ENCODE measurements at regions not wholly inside any gene's neighbourhood (a gene's known extent, or its start where the extent isn't known, plus 50 kb on each side); places are given as distances from the start of the nearest gene placed in this dataset.

GRCh38 chr21:27722095-27722494 lies 755.2 kb upstream of the ADAMTS5 start:
- DNase-seq (ENCODE audit: low read depth in 2 of 2): no peak

- DNase-seq (ENCODE audit: low read depth in 2 of 2): no peak
Measured at GRCh38 chr21:27721675-27722074, 754.8 kb upstream of the ADAMTS5 start.

GRCh38 chr21:27719226-27719625 lies 752.3 kb upstream of the ADAMTS5 start:
- DNase-seq (ENCODE audit: low read depth in 2 of 2): no peak

GRCh38 chr21:27715131-27715530 lies 748.2 kb upstream of the ADAMTS5 start:
- DNase-seq (ENCODE audit: low read depth in 2 of 2): no peak

GRCh38 chr21:27713154-27714109 lies 746.5 kb upstream of the ADAMTS5 start:
- DNase-seq (ENCODE audit: low read depth in 2 of 2): no peak

- DNase-seq (ENCODE audit: low read depth in 2 of 2): no peak
Measured at GRCh38 chr21:27704567-27705166, 737.8 kb upstream of the ADAMTS5 start.

- no peak for DNase-seq (ENCODE audit: low read depth in 2 of 2)
Measured at GRCh38 chr21:27703791-27704190, 736.9 kb upstream of the ADAMTS5 start.

- peak; percentile 67 to 79 for DNase-seq (ENCODE audit: low read depth in 2 of 2)
Measured at GRCh38 chr21:27700974-27701614, 734.2 kb upstream of the ADAMTS5 start.

GRCh38 chr21:27695246-27695645 lies 728.4 kb upstream of the ADAMTS5 start:
- no peak for DNase-seq (ENCODE audit: low read depth in 2 of 2)

- no peak for DNase-seq (ENCODE audit: low read depth in 2 of 2)
Measured at GRCh38 chr21:27694667-27695066, 727.8 kb upstream of the ADAMTS5 start.

GRCh38 chr21:27693376-27693775 lies 726.5 kb upstream of the ADAMTS5 start:
- DNase-seq (ENCODE audit: low read depth in 2 of 2): no peak

GRCh38 chr21:27691516-27691915 lies 724.6 kb upstream of the ADAMTS5 start:
- no peak for DNase-seq (ENCODE audit: low read depth in 2 of 2)

GRCh38 chr21:27691006-27691405 lies 724.1 kb upstream of the ADAMTS5 start:
- DNase-seq (ENCODE audit: low read depth in 2 of 2): no peak

GRCh38 chr21:27690426-27690825 lies 723.5 kb upstream of the ADAMTS5 start:
- no peak for DNase-seq (ENCODE audit: low read depth in 2 of 2)

GRCh38 chr21:27688773-27689172 lies 721.9 kb upstream of the ADAMTS5 start:
- DNase-seq (ENCODE audit: low read depth in 2 of 2): no peak

- DNase-seq (ENCODE audit: low read depth in 2 of 2): no peak
Measured at GRCh38 chr21:27683292-27683691, 716.4 kb upstream of the ADAMTS5 start.

- DNase-seq (ENCODE audit: low read depth in 2 of 2): no peak
Measured at GRCh38 chr21:27681841-27682240, 715.0 kb upstream of the ADAMTS5 start.

GRCh38 chr21:27681038-27681437 lies 714.1 kb upstream of the ADAMTS5 start:
- no peak for DNase-seq (ENCODE audit: low read depth in 2 of 2)

- DNase-seq (ENCODE audit: low read depth in 2 of 2): no peak
Measured at GRCh38 chr21:27680181-27680580, 713.3 kb upstream of the ADAMTS5 start.

- DNase-seq (ENCODE audit: low read depth in 2 of 2): no peak
Measured at GRCh38 chr21:27678511-27678910, 711.6 kb upstream of the ADAMTS5 start.

- DNase-seq (ENCODE audit: low read depth in 2 of 2): no peak
Measured at GRCh38 chr21:27677546-27677945, 710.7 kb upstream of the ADAMTS5 start.

GRCh38 chr21:27675306-27675705 lies 708.4 kb upstream of the ADAMTS5 start:
- DNase-seq (ENCODE audit: low read depth in 2 of 2): no peak

Measured in lung microvascular endothelial cell (primary cell).